Activated naive CD4-positive, alpha-beta T cell treated with Interleukin-2 at 50 U/mL for 16 hours (primary cell): ENCODE measurements at regions not wholly inside any gene's neighbourhood (a gene's known extent, or its start where the extent isn't known, plus 50 kb on each side); places are given as distances from the start of the nearest gene placed in this dataset.
"Not testable (repeated sequence)": the region's sequence is repeated elsewhere in the genome, so short reads cannot be mapped to it uniquely, and the experiment has no call there.

Experiments used
- DNase-seq: peaks from one replicate; pipeline ENCODE4 v3.0.0-alpha.2; 2020

- no peak for DNase-seq
These were observed 330.3 kb downstream of the CAAP1 start for GRCh38 chr9:26562338-26562737.

GRCh38 chr9:26561928-26562327 lies 330.7 kb downstream of the CAAP1 start:
- no peak for DNase-seq

- no peak for DNase-seq
These were observed 333.1 kb downstream of the CAAP1 start for GRCh38 chr9:26559506-26559905.

GRCh38 chr9:26551971-26552370 lies 340.6 kb downstream of the CAAP1 start:
- DNase-seq, result no peak

GRCh38 chr9:26551451-26551850 lies 341.2 kb downstream of the CAAP1 start:
- DNase-seq, result no peak

GRCh38 chr9:26548781-26549290 lies 343.8 kb downstream of the CAAP1 start:
- DNase-seq, result no peak

GRCh38 chr9:26539867-26540493 lies 352.6 kb downstream of the CAAP1 start:
- DNase-seq, result no peak

- no peak for DNase-seq
These were observed 355.4 kb downstream of the CAAP1 start for GRCh38 chr9:26537211-26537610.

GRCh38 chr9:26535151-26535550 lies 357.5 kb downstream of the CAAP1 start:
- no peak for DNase-seq

GRCh38 chr9:26530841-26531240 lies 361.8 kb downstream of the CAAP1 start:
- no peak for DNase-seq

GRCh38 chr9:26527931-26528330 lies 364.7 kb downstream of the CAAP1 start:
- DNase-seq, result no peak

- DNase-seq, result no peak
These were observed 368.3 kb downstream of the CAAP1 start for GRCh38 chr9:26524267-26524666.

- DNase-seq, result no peak
These were observed 369.0 kb downstream of the CAAP1 start for GRCh38 chr9:26523577-26523976.

GRCh38 chr9:26520141-26520540 lies 372.5 kb downstream of the CAAP1 start:
- no peak for DNase-seq

- DNase-seq, result no peak
These were observed 375.7 kb downstream of the CAAP1 start for GRCh38 chr9:26516773-26517343.

GRCh38 chr9:26513730-26514129 lies 378.9 kb downstream of the CAAP1 start:
- no peak for DNase-seq

- DNase-seq, result no peak
These were observed 382.5 kb downstream of the CAAP1 start for GRCh38 chr9:26510137-26510536.

GRCh38 chr9:26508897-26509296 lies 383.7 kb downstream of the CAAP1 start:
- DNase-seq, result no peak

- DNase-seq, result no peak
These were observed 388.5 kb downstream of the CAAP1 start for GRCh38 chr9:26504057-26504456.

GRCh38 chr9:26502311-26502710 lies 390.3 kb downstream of the CAAP1 start:
- DNase-seq, result no peak

- no peak for DNase-seq
These were observed 392.1 kb downstream of the CAAP1 start for GRCh38 chr9:26500471-26500870.

- DNase-seq, result not testable (repeated sequence)
These were observed 399.7 kb downstream of the CAAP1 start for GRCh38 chr9:26492608-26493521.

GRCh38 chr9:26491922-26492607 lies 400.5 kb downstream of the CAAP1 start:
- DNase-seq, result not testable (repeated sequence)
